GM23338 (cell line): ENCODE measurements at regions not wholly inside any gene's neighbourhood (a gene's known extent, or its start where the extent isn't known, plus 50 kb on each side); places are given as distances from the start of the nearest gene placed in this dataset.

ENCODE experiments used
- CREB1 ChIP-seq: fragments of 250-450 bp; sonication (Bioruptor Pico); IDR thresholded peaks from 2 replicates; pipeline ENCODE4 v1.5.0; 2020; ENCODE audit warnings: low read depth, mild to moderate bottlenecking, moderate library complexity
- EZH2 ChIP-seq: fragments of 200-600 bp; sonication (generic); IDR thresholded peaks from one replicate; pipeline ENCODE4 v1.8.0; 2017; ENCODE audit warnings: antibody characterized with exemption, mild to moderate bottlenecking, low read depth; ENCODE audit not compliant: unreplicated experiment
- EZH2phosphoT487 ChIP-seq: fragments of 200-600 bp; sonication (generic); IDR thresholded peaks from one replicate; pipeline ENCODE4 v1.8.1; 2018; ENCODE audit warnings: antibody characterized with exemption; ENCODE audit not compliant: unreplicated experiment
- JUNB ChIP-seq: IDR thresholded peaks from one replicate; pipeline ENCODE4 v1.6.1; 2016; ENCODE audit warnings: antibody characterized with exemption; ENCODE audit not compliant: unreplicated experiment
- NANOG ChIP-seq: IDR thresholded peaks from 2 replicates; pipeline ENCODE4 v1.6.1; 2016; ENCODE audit warnings: antibody characterized with exemption, borderline replicate concordance
- POLR2AphosphoS5 ChIP-seq: IDR thresholded peaks from 2 replicates; pipeline ENCODE4 v1.6.1; 2016; ENCODE audit warnings: antibody characterized with exemption, low read depth
- STAT1 ChIP-seq: IDR thresholded peaks from one replicate; pipeline ENCODE4 v1.6.1; 2016; ENCODE audit warnings: antibody characterized with exemption; ENCODE audit not compliant: unreplicated experiment
- ZNF114 ChIP-seq: fragments of 250-450 bp; sonication (Bioruptor Pico); IDR thresholded peaks from 2 replicates; pipeline ENCODE4 v1.5.0; 2020; ENCODE audit warnings: mild to moderate bottlenecking, moderate library complexity
- ZNF331 ChIP-seq: fragments of 250-450 bp; sonication (Bioruptor Pico); IDR thresholded peaks from 2 replicates; pipeline ENCODE4 v1.5.0; 2020; ENCODE audit warnings: low read depth, mild to moderate bottlenecking, moderate library complexity
- TF ChIP-seq, protein P1 (sequence below), 2 experiments: fragments of 200-600 bp in 1 of 2; sonication (generic) in 1 of 2; conservative IDR thresholded peaks; 2 replicates each; pipeline versions ENCODE4 v1.5.1 to v1.6.1; 2016 to 2017; ENCODE audit warnings: antibody characterized with exemption in 2 of 2, low read depth in 2 of 2, mild to moderate bottlenecking in 2 of 2, moderate library complexity in 1 of 2
- TF ChIP-seq, protein P2 (sequence below): IDR thresholded peaks from one replicate; pipeline ENCODE4 v1.6.1; 2018; ENCODE audit warnings: antibody characterized with exemption; ENCODE audit not compliant: unreplicated experiment
- TF ChIP-seq, protein P3 (sequence below): IDR thresholded peaks from 2 replicates; pipeline ENCODE4 v1.6.1; 2016; ENCODE audit warnings: antibody characterized with exemption
- TF ChIP-seq, protein P4 (sequence below): fragments of 250-450 bp; sonication (Bioruptor Pico); IDR thresholded peaks from 2 replicates; pipeline ENCODE4 v1.5.0; 2020; ENCODE audit warnings: mild to moderate bottlenecking, moderate library complexity

DNA sequence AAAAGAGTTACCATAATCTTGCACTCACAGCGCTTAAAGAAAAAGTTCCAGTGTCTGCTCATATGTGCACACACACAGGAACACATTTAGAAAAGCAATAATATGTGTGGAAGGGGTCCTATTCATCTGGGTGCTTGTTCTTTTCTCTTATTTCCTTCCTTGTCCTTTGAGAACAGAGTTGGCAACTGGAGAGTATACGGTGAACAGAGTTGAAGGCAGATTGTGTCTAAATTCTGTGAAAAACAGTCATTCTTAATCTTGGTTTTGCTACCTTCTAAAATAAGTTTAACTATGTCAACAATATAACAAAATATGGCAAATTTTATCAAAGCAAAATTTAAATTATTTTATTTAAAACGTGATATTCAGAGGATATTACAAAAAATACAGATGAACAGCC is 365.1 kb upstream of the NOCT start:
- TF ChIP-seq, protein P1, sequence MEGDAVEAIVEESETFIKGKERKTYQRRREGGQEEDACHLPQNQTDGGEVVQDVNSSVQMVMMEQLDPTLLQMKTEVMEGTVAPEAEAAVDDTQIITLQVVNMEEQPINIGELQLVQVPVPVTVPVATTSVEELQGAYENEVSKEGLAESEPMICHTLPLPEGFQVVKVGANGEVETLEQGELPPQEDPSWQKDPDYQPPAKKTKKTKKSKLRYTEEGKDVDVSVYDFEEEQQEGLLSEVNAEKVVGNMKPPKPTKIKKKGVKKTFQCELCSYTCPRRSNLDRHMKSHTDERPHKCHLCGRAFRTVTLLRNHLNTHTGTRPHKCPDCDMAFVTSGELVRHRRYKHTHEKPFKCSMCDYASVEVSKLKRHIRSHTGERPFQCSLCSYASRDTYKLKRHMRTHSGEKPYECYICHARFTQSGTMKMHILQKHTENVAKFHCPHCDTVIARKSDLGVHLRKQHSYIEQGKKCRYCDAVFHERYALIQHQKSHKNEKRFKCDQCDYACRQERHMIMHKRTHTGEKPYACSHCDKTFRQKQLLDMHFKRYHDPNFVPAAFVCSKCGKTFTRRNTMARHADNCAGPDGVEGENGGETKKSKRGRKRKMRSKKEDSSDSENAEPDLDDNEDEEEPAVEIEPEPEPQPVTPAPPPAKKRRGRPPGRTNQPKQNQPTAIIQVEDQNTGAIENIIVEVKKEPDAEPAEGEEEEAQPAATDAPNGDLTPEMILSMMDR (conservative IDR thresholded peaks at IDR 0.05; ENCODE audit: low read depth in 2 of 2), result no peak
- TF ChIP-seq EZH2, result no peak
- TF ChIP-seq EZH2phosphoT487, result no peak
- no peak for TF ChIP-seq POLR2AphosphoS5
- TF ChIP-seq CREB1 (CRISPR knock-in tag), result no peak
- TF ChIP-seq, protein P2, sequence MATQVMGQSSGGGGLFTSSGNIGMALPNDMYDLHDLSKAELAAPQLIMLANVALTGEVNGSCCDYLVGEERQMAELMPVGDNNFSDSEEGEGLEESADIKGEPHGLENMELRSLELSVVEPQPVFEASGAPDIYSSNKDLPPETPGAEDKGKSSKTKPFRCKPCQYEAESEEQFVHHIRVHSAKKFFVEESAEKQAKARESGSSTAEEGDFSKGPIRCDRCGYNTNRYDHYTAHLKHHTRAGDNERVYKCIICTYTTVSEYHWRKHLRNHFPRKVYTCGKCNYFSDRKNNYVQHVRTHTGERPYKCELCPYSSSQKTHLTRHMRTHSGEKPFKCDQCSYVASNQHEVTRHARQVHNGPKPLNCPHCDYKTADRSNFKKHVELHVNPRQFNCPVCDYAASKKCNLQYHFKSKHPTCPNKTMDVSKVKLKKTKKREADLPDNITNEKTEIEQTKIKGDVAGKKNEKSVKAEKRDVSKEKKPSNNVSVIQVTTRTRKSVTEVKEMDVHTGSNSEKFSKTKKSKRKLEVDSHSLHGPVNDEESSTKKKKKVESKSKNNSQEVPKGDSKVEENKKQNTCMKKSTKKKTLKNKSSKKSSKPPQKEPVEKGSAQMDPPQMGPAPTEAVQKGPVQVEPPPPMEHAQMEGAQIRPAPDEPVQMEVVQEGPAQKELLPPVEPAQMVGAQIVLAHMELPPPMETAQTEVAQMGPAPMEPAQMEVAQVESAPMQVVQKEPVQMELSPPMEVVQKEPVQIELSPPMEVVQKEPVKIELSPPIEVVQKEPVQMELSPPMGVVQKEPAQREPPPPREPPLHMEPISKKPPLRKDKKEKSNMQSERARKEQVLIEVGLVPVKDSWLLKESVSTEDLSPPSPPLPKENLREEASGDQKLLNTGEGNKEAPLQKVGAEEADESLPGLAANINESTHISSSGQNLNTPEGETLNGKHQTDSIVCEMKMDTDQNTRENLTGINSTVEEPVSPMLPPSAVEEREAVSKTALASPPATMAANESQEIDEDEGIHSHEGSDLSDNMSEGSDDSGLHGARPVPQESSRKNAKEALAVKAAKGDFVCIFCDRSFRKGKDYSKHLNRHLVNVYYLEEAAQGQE, result no peak
- TF ChIP-seq JUNB, result no peak
- TF ChIP-seq, protein P3, sequence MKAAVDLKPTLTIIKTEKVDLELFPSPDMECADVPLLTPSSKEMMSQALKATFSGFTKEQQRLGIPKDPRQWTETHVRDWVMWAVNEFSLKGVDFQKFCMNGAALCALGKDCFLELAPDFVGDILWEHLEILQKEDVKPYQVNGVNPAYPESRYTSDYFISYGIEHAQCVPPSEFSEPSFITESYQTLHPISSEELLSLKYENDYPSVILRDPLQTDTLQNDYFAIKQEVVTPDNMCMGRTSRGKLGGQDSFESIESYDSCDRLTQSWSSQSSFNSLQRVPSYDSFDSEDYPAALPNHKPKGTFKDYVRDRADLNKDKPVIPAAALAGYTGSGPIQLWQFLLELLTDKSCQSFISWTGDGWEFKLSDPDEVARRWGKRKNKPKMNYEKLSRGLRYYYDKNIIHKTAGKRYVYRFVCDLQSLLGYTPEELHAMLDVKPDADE, result no peak
- no peak for TF ChIP-seq NANOG
- no peak for TF ChIP-seq ZNF114 (CRISPR knock-in tag)
- no peak for TF ChIP-seq ZNF331
- TF ChIP-seq STAT1, result no peak
- TF ChIP-seq, protein P4, sequence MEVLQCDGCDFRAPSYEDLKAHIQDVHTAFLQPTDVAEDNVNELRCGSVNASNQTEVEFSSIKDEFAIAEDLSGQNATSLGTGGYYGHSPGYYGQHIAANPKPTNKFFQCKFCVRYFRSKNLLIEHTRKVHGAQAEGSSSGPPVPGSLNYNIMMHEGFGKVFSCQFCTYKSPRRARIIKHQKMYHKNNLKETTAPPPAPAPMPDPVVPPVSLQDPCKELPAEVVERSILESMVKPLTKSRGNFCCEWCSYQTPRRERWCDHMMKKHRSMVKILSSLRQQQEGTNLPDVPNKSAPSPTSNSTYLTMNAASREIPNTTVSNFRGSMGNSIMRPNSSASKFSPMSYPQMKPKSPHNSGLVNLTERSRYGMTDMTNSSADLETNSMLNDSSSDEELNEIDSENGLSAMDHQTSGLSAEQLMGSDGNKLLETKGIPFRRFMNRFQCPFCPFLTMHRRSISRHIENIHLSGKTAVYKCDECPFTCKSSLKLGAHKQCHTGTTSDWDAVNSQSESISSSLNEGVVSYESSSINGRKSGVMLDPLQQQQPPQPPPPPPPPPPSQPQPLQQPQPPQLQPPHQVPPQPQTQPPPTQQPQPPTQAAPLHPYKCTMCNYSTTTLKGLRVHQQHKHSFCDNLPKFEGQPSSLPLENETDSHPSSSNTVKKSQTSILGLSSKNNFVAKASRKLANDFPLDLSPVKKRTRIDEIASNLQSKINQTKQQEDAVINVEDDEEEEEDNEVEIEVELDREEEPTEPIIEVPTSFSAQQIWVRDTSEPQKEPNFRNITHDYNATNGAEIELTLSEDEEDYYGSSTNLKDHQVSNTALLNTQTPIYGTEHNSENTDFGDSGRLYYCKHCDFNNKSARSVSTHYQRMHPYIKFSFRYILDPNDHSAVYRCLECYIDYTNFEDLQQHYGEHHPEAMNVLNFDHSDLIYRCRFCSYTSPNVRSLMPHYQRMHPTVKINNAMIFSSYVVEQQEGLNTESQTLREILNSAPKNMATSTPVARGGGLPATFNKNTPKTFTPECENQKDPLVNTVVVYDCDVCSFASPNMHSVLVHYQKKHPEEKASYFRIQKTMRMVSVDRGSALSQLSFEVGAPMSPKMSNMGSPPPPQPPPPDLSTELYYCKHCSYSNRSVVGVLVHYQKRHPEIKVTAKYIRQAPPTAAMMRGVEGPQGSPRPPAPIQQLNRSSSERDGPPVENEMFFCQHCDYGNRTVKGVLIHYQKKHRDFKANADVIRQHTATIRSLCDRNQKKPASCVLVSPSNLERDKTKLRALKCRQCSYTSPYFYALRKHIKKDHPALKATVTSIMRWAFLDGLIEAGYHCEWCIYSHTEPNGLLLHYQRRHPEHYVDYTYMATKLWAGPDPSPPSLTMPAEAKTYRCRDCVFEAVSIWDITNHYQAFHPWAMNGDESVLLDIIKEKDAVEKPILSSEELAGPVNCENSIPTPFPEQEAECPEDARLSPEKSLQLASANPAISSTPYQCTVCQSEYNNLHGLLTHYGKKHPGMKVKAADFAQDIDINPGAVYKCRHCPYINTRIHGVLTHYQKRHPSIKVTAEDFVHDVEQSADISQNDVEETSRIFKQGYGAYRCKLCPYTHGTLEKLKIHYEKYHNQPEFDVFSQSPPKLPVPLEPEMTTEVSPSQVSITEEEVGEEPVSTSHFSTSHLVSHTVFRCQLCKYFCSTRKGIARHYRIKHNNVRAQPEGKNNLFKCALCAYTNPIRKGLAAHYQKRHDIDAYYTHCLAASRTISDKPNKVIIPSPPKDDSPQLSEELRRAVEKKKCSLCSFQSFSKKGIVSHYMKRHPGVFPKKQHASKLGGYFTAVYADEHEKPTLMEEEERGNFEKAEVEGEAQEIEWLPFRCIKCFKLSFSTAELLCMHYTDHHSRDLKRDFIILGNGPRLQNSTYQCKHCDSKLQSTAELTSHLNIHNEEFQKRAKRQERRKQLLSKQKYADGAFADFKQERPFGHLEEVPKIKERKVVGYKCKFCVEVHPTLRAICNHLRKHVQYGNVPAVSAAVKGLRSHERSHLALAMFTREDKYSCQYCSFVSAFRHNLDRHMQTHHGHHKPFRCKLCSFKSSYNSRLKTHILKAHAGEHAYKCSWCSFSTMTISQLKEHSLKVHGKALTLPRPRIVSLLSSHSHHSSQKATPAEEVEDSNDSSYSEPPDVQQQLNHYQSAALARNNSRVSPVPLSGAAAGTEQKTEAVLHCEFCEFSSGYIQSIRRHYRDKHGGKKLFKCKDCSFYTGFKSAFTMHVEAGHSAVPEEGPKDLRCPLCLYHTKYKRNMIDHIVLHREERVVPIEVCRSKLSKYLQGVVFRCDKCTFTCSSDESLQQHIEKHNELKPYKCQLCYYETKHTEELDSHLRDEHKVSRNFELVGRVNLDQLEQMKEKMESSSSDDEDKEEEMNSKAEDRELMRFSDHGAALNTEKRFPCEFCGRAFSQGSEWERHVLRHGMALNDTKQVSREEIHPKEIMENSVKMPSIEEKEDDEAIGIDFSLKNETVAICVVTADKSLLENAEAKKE (CRISPR knock-in tag), result no peak
